Epithelial cell of proximal tubule (primary cell): ENCODE measurements at regions not wholly inside any gene's neighbourhood (a gene's known extent, or its start where the extent isn't known, plus 50 kb on each side); places are given as distances from the start of the nearest gene placed in this dataset.

Experiments used
- DNase-seq: peaks from one replicate; pipeline ENCODE4 v3.0.0-alpha.2; 2011; ENCODE audit warnings: low read depth
- H3K4me3 ChIP-seq: 2 replicates; pipeline ENCODE4 v1.5.1; 2011; ENCODE audit warnings: low read depth, mild to moderate bottlenecking, low read length
- CTCF ChIP-seq: conservative IDR thresholded peaks from 2 replicates; pipeline ENCODE4 v1.5.1; 2012; ENCODE audit warnings: low read depth, mild to moderate bottlenecking, low read length

GRCh38 chr11:104523611-104524010 lies 359.7 kb upstream of the PDGFD start:
- no peak for DNase-seq
- H3K4me3 ChIP-seq, result no peak overlapping the region
- no peak for TF ChIP-seq CTCF

- TF ChIP-seq CTCF, result no peak
- DNase-seq, result no peak
- no peak overlapping the region for H3K4me3 ChIP-seq
Measured at GRCh38 chr11:104522650-104523049, 358.7 kb upstream of the PDGFD start.

- DNase-seq, result no peak
- no peak for TF ChIP-seq CTCF
- H3K4me3 ChIP-seq, result no peak overlapping the region
Measured at GRCh38 chr11:104522123-104522522, 358.2 kb upstream of the PDGFD start.

DNA sequence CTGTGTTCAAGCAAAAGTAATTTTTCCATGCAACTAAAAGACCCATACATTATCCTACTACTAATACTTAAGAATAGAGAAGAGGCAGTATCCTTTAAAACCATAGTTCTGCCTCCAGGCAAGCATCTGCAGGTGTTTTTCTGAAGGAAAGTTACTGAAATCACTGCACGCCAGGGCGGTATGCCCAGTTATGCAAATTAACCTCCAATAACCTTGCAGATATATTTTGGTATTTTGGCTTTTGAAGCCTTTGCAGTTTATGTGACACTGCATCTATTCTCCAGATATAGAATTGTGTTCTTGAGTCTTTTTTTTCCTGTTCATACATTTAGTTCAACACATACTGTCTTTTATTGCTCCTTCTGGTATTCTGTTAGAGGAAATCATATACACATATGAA lies 346.2 kb upstream of the PDGFD start:
- no peak overlapping the region for H3K4me3 ChIP-seq
- DNase-seq, result no peak
- no peak for TF ChIP-seq CTCF

GRCh38 chr11:104490182-104490581 lies 326.2 kb upstream of the PDGFD start:
- H3K4me3 ChIP-seq, result no peak overlapping the region
- no peak for TF ChIP-seq CTCF
- DNase-seq, result no peak

DNA sequence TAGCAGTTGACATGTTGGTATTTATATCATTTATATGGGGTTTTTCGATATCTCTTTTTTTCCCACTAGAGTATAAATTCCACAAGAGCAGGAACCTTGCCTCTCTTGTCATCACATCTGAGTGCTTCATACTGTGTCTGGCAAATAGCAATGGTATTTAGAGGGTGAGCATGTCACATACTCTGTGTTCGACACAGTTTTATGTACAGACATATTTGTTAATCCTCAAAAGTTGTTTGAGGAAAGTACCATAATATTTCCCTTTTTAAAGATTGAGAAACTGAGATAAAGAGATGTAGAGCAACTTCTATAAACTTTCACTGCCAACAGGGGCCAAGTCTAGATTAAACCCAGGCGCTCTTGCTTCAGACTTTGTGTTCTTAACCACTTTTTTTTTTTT lies 324.6 kb upstream of the PDGFD start:
- no peak for DNase-seq
- H3K4me3 ChIP-seq, result no peak overlapping the region
- TF ChIP-seq CTCF, result no peak

DNA sequence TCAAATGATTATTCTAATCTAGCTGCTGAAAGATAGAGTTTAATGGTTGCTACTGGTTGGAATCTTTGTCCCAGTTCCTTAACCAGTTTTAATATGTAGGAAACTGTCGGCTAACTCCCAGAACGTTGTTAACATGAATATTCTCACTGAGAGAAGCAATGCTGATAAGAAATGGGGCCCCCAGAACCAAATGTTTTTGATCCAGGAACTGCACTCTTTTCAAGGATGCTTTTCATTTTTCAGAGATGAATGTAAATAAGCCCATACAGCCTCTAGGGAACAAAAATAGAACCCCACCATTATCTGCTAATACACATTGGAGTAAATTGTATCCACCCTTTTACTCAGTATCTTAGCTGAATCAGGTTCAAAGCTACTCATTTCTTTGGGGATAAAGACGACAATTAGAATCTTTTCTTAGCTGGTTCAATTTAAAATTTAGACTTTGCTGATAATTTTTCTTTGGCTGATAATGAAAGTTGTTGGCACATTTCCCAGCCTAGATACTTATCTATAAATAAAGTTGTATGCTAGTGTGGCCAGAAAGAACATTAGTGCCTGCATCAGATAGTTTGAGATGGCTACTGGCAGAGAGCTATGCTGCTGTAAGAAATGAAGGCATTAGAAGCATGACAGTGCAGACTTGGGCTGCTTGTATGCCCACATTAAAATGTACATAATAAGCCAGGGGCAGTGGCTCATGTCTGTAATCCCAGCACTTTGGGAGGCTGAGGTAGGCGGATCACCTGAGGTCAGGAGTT lies 323.3 kb upstream of the PDGFD start:
- TF ChIP-seq CTCF, result no peak
- no peak overlapping the region for H3K4me3 ChIP-seq
- no peak for DNase-seq
